CD14-positive monocyte (primary cell): ENCODE measurements at regions not wholly inside any gene's neighbourhood (a gene's known extent, or its start where the extent isn't known, plus 50 kb on each side); places are given as distances from the start of the nearest gene placed in this dataset.

Experiments used
- DNase-seq, 3 donors: peaks; one replicate each; pipeline ENCODE4 v3.0.0-alpha.2; 2011 to 2022
- H2AFZ ChIP-seq: 2 replicates; pipeline ENCODE4 v1.6.0; 2012; ENCODE audit warnings: mild to moderate bottlenecking, low read depth, low read length, inconsistent platforms; ENCODE audit not compliant: insufficient read depth, poor library complexity, severe bottlenecking
- H3K27ac ChIP-seq, 2 donors: 1 replicate in 1 of 2; 2 replicates in 1 of 2; pipeline ENCODE4 v1.5.1; 2012 to 2013; ENCODE audit warnings: low read length in 2 of 2, control low read depth in 1 of 2, inconsistent platforms in 1 of 2, low read depth in 1 of 2, mild to moderate bottlenecking in 1 of 2
- H3K27me3 ChIP-seq, 2 donors: one replicate each; pipeline versions ENCODE4 v1.6.0 to v1.6.1; 2011 to 2013; ENCODE audit warnings: low read length in 2 of 2; ENCODE audit not compliant: control insufficient read depth in 2 of 2, insufficient read depth in 2 of 2
- H3K36me3 ChIP-seq, 2 donors: replicated peaks in 1 of 2; 1 replicate in 1 of 2; 2 replicates in 1 of 2; pipeline versions ENCODE4 v1.5.1 to v1.6.1; 2012 to 2013; ENCODE audit warnings: low read length in 2 of 2, control low read depth in 1 of 2, inconsistent platforms in 1 of 2, mild to moderate bottlenecking in 1 of 2; ENCODE audit not compliant: insufficient read depth in 2 of 2, control insufficient read depth in 1 of 2
- H3K4me1 ChIP-seq, 2 donors: 1 replicate in 1 of 2; 2 replicates in 1 of 2; pipeline versions ENCODE4 v1.5.1 to v1.6.1; 2012 to 2013; ENCODE audit warnings: low read length in 2 of 2, control low read depth in 1 of 2, inconsistent platforms in 1 of 2, mild to moderate bottlenecking in 1 of 2, moderate library complexity in 1 of 2; ENCODE audit not compliant: insufficient read depth in 2 of 2, control insufficient read depth in 1 of 2
- H3K4me2 ChIP-seq: replicated peaks from 2 replicates; pipeline ENCODE3; 2012; ENCODE audit warnings: low read length, moderate library complexity, mild to moderate bottlenecking; ENCODE audit not compliant: poor library complexity, severe bottlenecking; ENCODE audit errors: extremely low read depth
- H3K4me3 ChIP-seq, 3 experiments: fragments of 200-600 bp in 1 of 3; sonication (generic) in 1 of 3; replicated peaks in 1 of 3; 1 replicate in 2 of 3; 2 replicates in 1 of 3; pipeline ENCODE4 v1.5.1; 2011 to 2013; ENCODE audit warnings: low read length in 3 of 3, mild to moderate bottlenecking in 3 of 3, control low read depth in 2 of 3, low read depth in 2 of 3, inconsistent platforms in 1 of 3, moderate library complexity in 1 of 3
- H3K79me2 ChIP-seq: 2 replicates; pipeline ENCODE4 v1.6.0; 2012; ENCODE audit warnings: mild to moderate bottlenecking, control low read depth, inconsistent platforms, low read length, moderate library complexity; ENCODE audit not compliant: insufficient read depth
- H3K9ac ChIP-seq: 2 replicates; pipeline ENCODE4 v1.6.0; 2017; ENCODE audit warnings: low read length, mild to moderate bottlenecking; ENCODE audit not compliant: insufficient read depth, poor library complexity, severe bottlenecking
- H3K9me3 ChIP-seq, 2 donors: replicated peaks in 1 of 2; 1 replicate in 1 of 2; 2 replicates in 1 of 2; pipeline versions ENCODE4 v1.5.1 to v1.6.1; 2012 to 2013; ENCODE audit warnings: low read length in 2 of 2, control low read depth in 1 of 2; ENCODE audit not compliant: control insufficient read depth in 1 of 2, insufficient read depth in 1 of 2
- H4K20me1 ChIP-seq: 2 replicates; pipeline ENCODE4 v1.6.0; 2012; ENCODE audit warnings: mild to moderate bottlenecking, low read length, control low read depth, moderate library complexity; ENCODE audit not compliant: insufficient read depth
- H3K27ac Mint-ChIP-seq, 7 donors: one replicate each; pipeline ENCODE4 v1.8.0; 2020; ENCODE audit warnings: mild to moderate bottlenecking in 7 of 7, mixed read lengths in 7 of 7, moderate library complexity in 6 of 7, inconsistent platforms in 2 of 7
- H3K27me3 Mint-ChIP-seq, 3 donors: one replicate each; pipeline ENCODE4 v1.8.0; 2021 to 2022; ENCODE audit warnings: low read depth in 3 of 3, mild to moderate bottlenecking in 3 of 3, mixed read lengths in 3 of 3, moderate library complexity in 3 of 3, inconsistent platforms in 1 of 3
- H3K36me3 Mint-ChIP-seq, 2 donors: one replicate each; pipeline ENCODE4 v1.8.0; 2020; ENCODE audit warnings: mixed read lengths in 2 of 2, inconsistent platforms in 1 of 2, mild to moderate bottlenecking in 1 of 2
- H3K4me1 Mint-ChIP-seq: one replicate; pipeline ENCODE4 v1.8.0; 2020; ENCODE audit warnings: mild to moderate bottlenecking, mixed read lengths
- H3K4me3 Mint-ChIP-seq, 2 donors: one replicate each; pipeline ENCODE4 v1.8.0; 2020; ENCODE audit warnings: mild to moderate bottlenecking in 2 of 2, mixed read lengths in 2 of 2, moderate library complexity in 1 of 2
- H3K9me3 Mint-ChIP-seq, 7 donors: one replicate each; pipeline ENCODE4 v1.8.0; 2020 to 2022; ENCODE audit warnings: mixed read lengths in 7 of 7, mild to moderate bottlenecking in 6 of 7, moderate library complexity in 6 of 7, inconsistent platforms in 2 of 7
- CTCF ChIP-seq: fragments of 200-600 bp; IDR thresholded peaks from one replicate; pipeline ENCODE4 v1.8.0; 2022; ENCODE audit warnings: antibody characterized with exemption, mild to moderate bottlenecking
- WGBS: methylation state at CpG from one replicate; pipeline ENCODE4 v1.1.5; 2013; ENCODE audit warnings: missing lambda C conversion rate; ENCODE audit not compliant: insufficient coverage; 5-methylcytosine and 5-hydroxymethylcytosine counted together
- intact Hi-C, 2 donors: fragments of 100-400 bp; cut with micrococcal nuclease; formaldehyde crosslinking; loops; one replicate each; pipeline versions ENCODE4 v1.15.0 to v1.15.1; 2023

DNA sequence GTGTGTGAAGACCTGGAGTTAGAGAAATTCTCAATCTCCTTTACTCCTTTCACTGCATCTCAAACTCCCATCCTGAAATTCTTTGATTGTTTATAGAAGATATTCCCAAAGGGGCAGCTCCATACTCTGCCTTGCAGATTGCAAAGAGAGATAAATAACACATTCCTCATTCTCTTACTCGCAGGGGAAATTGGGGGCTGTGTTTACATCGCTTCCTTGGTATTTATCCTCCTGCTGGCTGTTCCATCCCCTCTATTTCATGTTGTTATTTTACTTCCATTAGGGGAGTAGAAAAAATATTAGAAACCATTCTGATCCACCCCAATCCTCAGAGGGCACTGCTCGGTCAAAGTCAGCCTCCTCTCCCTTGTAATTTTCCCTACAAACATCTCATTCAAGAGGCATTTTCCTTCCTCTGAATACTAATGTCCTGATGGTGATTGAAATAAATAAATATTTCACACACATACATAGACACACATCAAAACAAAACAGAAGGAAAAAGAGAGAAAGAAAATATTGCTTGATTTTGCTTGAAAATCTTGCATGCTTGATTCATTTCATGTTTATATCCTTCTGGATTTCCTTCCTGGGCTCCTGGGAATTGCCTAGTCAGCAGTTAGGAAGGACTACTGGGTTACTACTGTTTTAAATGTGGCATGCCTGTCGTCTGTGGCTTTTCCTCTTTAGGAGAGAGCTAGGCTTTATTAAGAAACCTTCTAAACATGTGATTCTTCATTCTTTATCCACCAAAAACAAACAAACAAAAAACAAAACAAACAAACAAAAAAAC lies 420.1 kb upstream of the PAPPA start:
- intact Hi-C loops: no loop called here
- no CpG with 5 or more reads among the region's 4 CpGs for WGBS
- H4K20me1 ChIP-seq: no peaks in the 10 kb centered on the region
- H3K9me3 ChIP-seq: no peaks in the 10 kb centered on the region
- no peak overlapping the region for H2AFZ ChIP-seq
- H3K79me2 ChIP-seq: no peaks in the 10 kb centered on the region
- H3K4me2 ChIP-seq: no peak overlapping the region
- H3K4me3 ChIP-seq: no peak overlapping the region
- no peak overlapping the region for H3K4me3 Mint-ChIP-seq
- DNase-seq: no peak
- no peaks in the 10 kb centered on the region for H3K27me3 ChIP-seq
- H3K36me3 ChIP-seq: no peaks in the 10 kb centered on the region
- no peaks in the 10 kb centered on the region for H3K4me1 ChIP-seq
- no peaks in the 10 kb centered on the region for H3K4me1 Mint-ChIP-seq
- H3K36me3 Mint-ChIP-seq: no peaks in the 10 kb centered on the region
- H3K27ac ChIP-seq: no peak overlapping the region
- H3K27me3 Mint-ChIP-seq: peaks cover 0 to 2% (median 0%) of the 10 kb centered on the region in 3 donors
- peaks cover 0 to 5% (median 0%) of the 10 kb centered on the region in 7 donors for H3K9me3 Mint-ChIP-seq
- TF ChIP-seq CTCF: no peak
- H3K9ac ChIP-seq: no peak overlapping the region
- no peak overlapping the region for H3K27ac Mint-ChIP-seq

GRCh38 chr9:115739096-115739875 lies 414.3 kb upstream of the PAPPA start:
- WGBS: 90% methylated on average over 2 of the region's 7 CpGs

More at GRCh38 chr9:115739096-115739875, 414.3 kb upstream of the PAPPA start:
- Mint-ChIP-seq H3K27me3 (peaks cover 0 to 3% (median 2%) of the 10 kb centered on the region in 3 donors), H3K9me3 (peaks cover 0 to 2% (median 0%) of the 10 kb centered on the region in 7 donors), H3K36me3 (no peaks in the 10 kb centered on the region), H3K4me3 (no peak overlapping the region), H3K27ac (no peak overlapping the region), H3K4me1 (no peaks in the 10 kb centered on the region)
- H3K4me3 ChIP-seq: no peak overlapping the region
- H2AFZ ChIP-seq: no peak overlapping the region
- H3K36me3 ChIP-seq: no peaks in the 10 kb centered on the region
- no peak overlapping the region for H3K27ac ChIP-seq
- no peak overlapping the region for H3K4me2 ChIP-seq
- no peaks in the 10 kb centered on the region for H3K4me1 ChIP-seq
- no peaks in the 10 kb centered on the region for H3K79me2 ChIP-seq
- intact Hi-C loops: no loop called here
- H3K27me3 ChIP-seq: no peaks in the 10 kb centered on the region
- no peaks in the 10 kb centered on the region for H4K20me1 ChIP-seq
- H3K9ac ChIP-seq: no peak overlapping the region
- no peak for DNase-seq
- H3K9me3 ChIP-seq: no peaks in the 10 kb centered on the region
- no peak for TF ChIP-seq CTCF
